ENCODE measurements at regions not wholly inside any gene's neighbourhood (a gene's known extent, or its start where the extent isn't known, plus 50 kb on each side); places are given as distances from the start of the nearest gene placed in this dataset.

- Histone ChIP-seq H3K4me1 (no peaks in the 10 kb centered on the region), H3K36me3 (no peaks in the 10 kb centered on the region), H3K27me3 (peaks cover 0 to 77% (median 0%) of the 10 kb centered on the region in 4 donors), H3K27ac (no peak overlapping the region), H3K4me3 (no peak overlapping the region), H3K9me3 (peaks cover 0 to 6% (median 4%) of the 10 kb centered on the region in 3 donors)
- intact Hi-C loops (cut with DNase I): no loop called here
- TF ChIP-seq CTCF (IDR thresholded peaks at IDR 0.05) (no peak), POLR2A (IDR thresholded peaks at IDR 0.05) (no peak)
- no peak for DNase-seq
- WGBS, 2 donors: 52 to 75% methylated on average over 14 to 20 of the region's 28 CpGs
Measured at GRCh38 chr11:64500176-64501013, 55.3 kb upstream of the SLC22A11 start.

- Histone ChIP-seq H3K36me3 (no peaks in the 10 kb centered on the region), H3K9me3 (peaks cover 0 to 6% (median 4%) of the 10 kb centered on the region in 3 donors), H3K27ac (no peak overlapping the region), H3K27me3 (peaks cover 0 to 78% (median 0%) of the 10 kb centered on the region in 4 donors), H3K4me1 (no peaks in the 10 kb centered on the region), H3K4me3 (no peak overlapping the region)
- no peak for DNase-seq
- TF ChIP-seq POLR2A (IDR thresholded peaks at IDR 0.05) (no peak), CTCF (IDR thresholded peaks at IDR 0.05) (no peak)
- 60 to 69% methylated on average over 14 of the region's 14 CpGs for WGBS, 2 donors
- intact Hi-C loops (cut with DNase I): no loop called here
Measured at GRCh38 chr11:64501500-64502427, 54.0 kb upstream of the SLC22A11 start.

- Histone ChIP-seq H3K27ac (no peak overlapping the region), H3K27me3 (peaks cover 0 to 72% (median 0%) of the 10 kb centered on the region in 4 donors), H3K4me1 (no peaks in the 10 kb centered on the region), H3K4me3 (no peak overlapping the region), H3K9me3 (peaks cover 0 to 6% (median 4%) of the 10 kb centered on the region in 3 donors), H3K36me3 (no peaks in the 10 kb centered on the region)
- WGBS, 2 donors: 89 to 94% methylated on average over 17 to 19 of the region's 19 CpGs
- intact Hi-C loops (cut with DNase I): no loop called here
- no peak for DNase-seq
- no peak for TF ChIP-seq POLR2A (IDR thresholded peaks at IDR 0.05)
- no peak for TF ChIP-seq CTCF (IDR thresholded peaks at IDR 0.05)
Measured at GRCh38 chr11:64502634-64503033, 53.1 kb upstream of the SLC22A11 start.

GRCh38 chr11:64503186-64503753 lies 52.5 kb upstream of the SLC22A11 start:
- DNase-seq: no peak
- peaks cover 0 to 72% (median 0%) of the 10 kb centered on the region in 4 donors for H3K27me3 ChIP-seq
- 50 to 51% methylated on average over 5 of the region's 5 CpGs for WGBS, 2 donors
- no peaks in the 10 kb centered on the region for H3K36me3 ChIP-seq
- H3K9me3 ChIP-seq: peaks cover 0 to 6% (median 4%) of the 10 kb centered on the region in 3 donors
- TF ChIP-seq CTCF (IDR thresholded peaks at IDR 0.05): no peak
- TF ChIP-seq POLR2A (IDR thresholded peaks at IDR 0.05): no peak
- H3K27ac ChIP-seq: no peak overlapping the region
- H3K4me3 ChIP-seq: no peak overlapping the region
- H3K4me1 ChIP-seq: no peaks in the 10 kb centered on the region
- intact Hi-C loops (cut with DNase I): no loop called here

All from esophagus squamous epithelium (tissue), 5 donors.